ENCODE measurements at regions not wholly inside any gene's neighbourhood (a gene's known extent, or its start where the extent isn't known, plus 50 kb on each side); places are given as distances from the start of the nearest gene placed in this dataset.
"Not testable (repeated sequence)": the region's sequence is repeated elsewhere in the genome, so short reads cannot be mapped to it uniquely, and the experiment has no call there.

DNA sequence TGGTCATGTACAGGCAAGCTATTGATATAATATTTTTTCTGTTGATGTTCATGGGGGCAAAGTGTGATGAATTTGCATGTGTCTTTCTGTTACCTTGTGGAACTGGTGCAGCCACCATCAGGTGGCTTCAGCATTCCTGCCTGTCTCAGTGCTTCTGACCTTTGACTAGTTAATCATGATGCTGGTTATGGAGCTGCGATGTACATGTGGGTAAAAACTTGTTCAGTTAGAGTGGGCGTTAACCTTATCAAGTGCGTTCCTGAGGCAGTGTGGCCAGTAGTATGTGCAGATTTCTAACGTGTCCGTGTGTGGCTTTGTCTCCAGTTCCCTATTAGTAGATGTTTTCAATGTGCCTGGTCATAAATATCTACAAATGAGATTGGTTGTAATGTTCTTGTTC, 127.4 kb upstream of the ZSWIM2 start:
- no peaks in the 10 kb centered on the region for H3K36me3 ChIP-seq (ENCODE audit: control insufficient read depth, insufficient read depth, low read length)
- WGBS (ENCODE audit: insufficient coverage, insufficient read length), result no CpG with 5 or more reads among the region's 5 CpGs
- no peak overlapping the region for H3K4me3 ChIP-seq (ENCODE audit: low read length)
- H3K9me3 ChIP-seq (ENCODE audit: control insufficient read depth, insufficient read depth, low read length), result no peaks in the 10 kb centered on the region
- H3K27ac ChIP-seq (ENCODE audit: low read length), result no peak overlapping the region
- no peaks in the 10 kb centered on the region for H3K4me1 ChIP-seq (ENCODE audit: control insufficient read depth, insufficient read depth, low read length)
- no peaks in the 10 kb centered on the region for H3K27me3 ChIP-seq (ENCODE audit: control insufficient read depth, insufficient read depth, low read length)
- no peak for DNase-seq (ENCODE audit: low read depth, low spot score)

DNA sequence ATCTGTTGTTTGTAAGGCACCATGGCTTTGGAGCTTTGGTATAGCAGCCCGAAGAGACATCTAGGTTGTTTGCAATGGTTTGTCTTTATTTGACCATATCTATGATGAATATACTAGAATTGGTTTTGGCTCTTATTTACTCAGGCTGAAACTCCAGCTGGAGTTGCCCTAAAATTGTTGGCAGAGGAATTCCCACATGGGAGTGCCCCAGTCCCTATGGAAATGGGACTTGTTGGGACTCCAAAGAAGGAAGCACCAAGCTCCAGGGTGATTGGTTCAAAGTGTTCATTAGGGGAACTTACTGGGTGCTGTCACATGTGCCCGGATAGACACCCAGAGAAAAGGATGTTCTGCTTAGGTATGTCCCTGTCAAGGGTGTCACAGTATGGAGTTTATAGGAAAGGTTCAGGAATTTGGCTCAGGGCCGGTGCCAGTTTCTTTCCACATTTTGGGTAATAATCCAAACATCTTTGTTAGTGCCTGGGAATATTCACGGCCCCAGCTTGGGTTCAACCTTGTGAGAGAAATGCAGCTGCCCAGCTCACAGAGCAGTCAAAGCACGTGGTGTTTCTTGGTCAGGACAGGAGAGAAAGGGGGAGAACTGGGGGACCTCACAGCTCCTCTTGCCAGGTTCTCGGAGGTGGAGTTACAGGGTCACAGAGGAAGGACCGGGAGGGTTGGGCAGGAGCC, 123.5 kb upstream of the ZSWIM2 start:
- no peak for DNase-seq (ENCODE audit: low read depth, low spot score)
- WGBS (ENCODE audit: insufficient coverage, insufficient read length), result no CpG with 5 or more reads among the region's 7 CpGs
- no peaks in the 10 kb centered on the region for H3K9me3 ChIP-seq (ENCODE audit: control insufficient read depth, insufficient read depth, low read length)
- no peak overlapping the region for H3K27ac ChIP-seq (ENCODE audit: low read length)
- no peaks in the 10 kb centered on the region for H3K36me3 ChIP-seq (ENCODE audit: control insufficient read depth, insufficient read depth, low read length)
- H3K4me3 ChIP-seq (ENCODE audit: low read length), result no peak overlapping the region
- no peaks in the 10 kb centered on the region for H3K4me1 ChIP-seq (ENCODE audit: control insufficient read depth, insufficient read depth, low read length)
- H3K27me3 ChIP-seq (ENCODE audit: control insufficient read depth, insufficient read depth, low read length), result no peaks in the 10 kb centered on the region

DNA sequence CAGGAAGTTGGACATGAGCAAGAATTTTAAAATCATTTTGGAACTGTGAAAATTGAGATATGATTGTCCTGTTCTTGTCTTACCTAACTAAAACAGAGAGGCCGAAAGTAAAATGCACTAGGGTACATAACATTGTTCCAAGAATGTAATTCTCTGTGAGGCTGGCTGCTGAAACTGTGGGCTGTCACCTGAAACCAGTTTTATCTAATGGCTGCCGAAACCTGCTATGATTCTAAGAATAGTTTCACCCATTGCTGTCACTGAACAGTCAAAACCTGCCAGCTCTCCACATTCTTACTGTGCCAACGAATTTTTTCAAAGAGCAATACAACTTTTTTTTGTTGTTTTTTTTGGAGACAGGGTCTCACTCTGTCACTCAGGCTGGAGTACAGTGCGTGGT, 119.3 kb upstream of the ZSWIM2 start:
- Histone ChIP-seq H3K4me3 (ENCODE audit: low read length) (no peak overlapping the region), H3K27ac (ENCODE audit: low read length) (no peak overlapping the region), H3K27me3 (ENCODE audit: control insufficient read depth, insufficient read depth, low read length) (no peaks in the 10 kb centered on the region), H3K4me1 (ENCODE audit: control insufficient read depth, insufficient read depth, low read length) (no peaks in the 10 kb centered on the region), H3K9me3 (ENCODE audit: control insufficient read depth, insufficient read depth, low read length) (no peaks in the 10 kb centered on the region), H3K36me3 (ENCODE audit: control insufficient read depth, insufficient read depth, low read length) (no peaks in the 10 kb centered on the region)
- WGBS (ENCODE audit: insufficient coverage, insufficient read length), result no CpG with 5 or more reads among the region's 4 CpGs
- DNase-seq (ENCODE audit: low read depth, low spot score), result no peak

DNA sequence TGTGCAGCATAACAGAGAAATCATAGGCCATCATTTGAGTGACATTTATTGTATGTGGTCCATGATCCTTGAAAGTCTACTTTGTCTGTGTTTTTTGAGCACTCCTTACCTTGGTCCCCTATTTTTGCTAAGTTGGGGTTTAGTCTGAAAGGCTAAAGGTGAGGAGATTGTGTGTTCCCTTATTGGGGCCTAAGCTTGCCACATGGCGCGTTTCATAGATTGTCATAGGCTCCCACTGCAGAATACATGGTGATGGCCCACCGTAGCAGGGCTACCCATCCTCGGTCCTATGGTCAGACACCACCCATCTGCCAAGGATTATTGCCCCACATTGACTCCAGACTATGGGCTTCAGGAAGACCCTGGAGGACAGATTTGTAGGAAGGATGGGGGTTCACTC, 117.0 kb upstream of the ZSWIM2 start:
- no peak overlapping the region for H3K27ac ChIP-seq (ENCODE audit: low read length)
- H3K4me1 ChIP-seq (ENCODE audit: control insufficient read depth, insufficient read depth, low read length), result no peaks in the 10 kb centered on the region
- no peaks in the 10 kb centered on the region; the same call in 1 of the 2 replicates for H3K36me3 ChIP-seq (ENCODE audit: control insufficient read depth, insufficient read depth, low read length)
- H3K9me3 ChIP-seq (ENCODE audit: control insufficient read depth, insufficient read depth, low read length), result no peaks in the 10 kb centered on the region; the same call in 1 of the 2 replicates
- H3K27me3 ChIP-seq (ENCODE audit: control insufficient read depth, insufficient read depth, low read length), result no peaks in the 10 kb centered on the region
- H3K4me3 ChIP-seq (ENCODE audit: low read length), result no peak overlapping the region
- no peak for DNase-seq (ENCODE audit: low read depth, low spot score)
- no CpG with 5 or more reads among the region's 4 CpGs for WGBS (ENCODE audit: insufficient coverage, insufficient read length)

DNA sequence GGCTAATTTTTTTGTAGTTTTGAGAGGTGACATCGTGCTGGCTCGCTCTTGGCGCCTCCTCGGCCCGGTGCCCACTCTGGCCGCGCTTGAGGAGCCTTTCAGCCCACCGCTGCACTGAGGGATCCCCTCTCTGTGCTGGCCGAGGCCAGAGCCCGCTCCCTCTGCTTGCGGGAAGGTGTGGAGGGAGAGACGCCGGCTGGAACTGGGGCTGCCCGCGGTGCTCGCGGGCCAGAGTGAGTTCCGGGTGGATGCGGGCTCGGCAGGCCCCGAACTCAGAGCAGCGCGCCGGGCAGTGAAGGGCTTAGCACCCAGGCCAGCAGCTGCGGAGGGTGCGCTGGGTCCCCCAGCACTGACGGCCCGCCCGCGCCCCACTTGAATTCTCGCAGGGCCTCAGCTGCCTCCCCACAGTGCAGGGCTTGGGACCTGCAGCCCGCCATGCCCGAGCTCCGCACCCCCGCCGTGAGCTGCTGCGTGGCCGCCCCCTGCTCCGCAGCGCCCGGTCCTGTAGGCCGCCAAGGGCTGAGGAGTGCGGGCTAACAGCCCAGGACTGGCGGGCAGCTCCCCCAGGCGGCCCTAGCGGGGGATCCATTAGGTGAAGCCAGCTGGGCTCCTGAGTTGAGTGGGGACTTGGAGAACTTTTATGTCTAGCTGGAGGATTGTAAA, 113.2 kb upstream of the ZSWIM2 start:
- DNase-seq (ENCODE audit: low read depth, low spot score), result no peak
- Histone ChIP-seq H3K9me3 (ENCODE audit: control insufficient read depth, insufficient read depth, low read length) (no peaks in the 10 kb centered on the region; the same call in 1 of the 2 replicates), H3K4me1 (ENCODE audit: control insufficient read depth, insufficient read depth, low read length) (no peaks in the 10 kb centered on the region; the same call in 1 of the 2 replicates), H3K36me3 (ENCODE audit: control insufficient read depth, insufficient read depth, low read length) (no peaks in the 10 kb centered on the region; the same call in 1 of the 2 replicates), H3K27ac (ENCODE audit: low read length) (no peak overlapping the region), H3K4me3 (ENCODE audit: low read length) (no peak overlapping the region), H3K27me3 (ENCODE audit: control insufficient read depth, insufficient read depth, low read length) (no peaks in the 10 kb centered on the region)
- no CpG with 5 or more reads among the region's 46 CpGs for WGBS (ENCODE audit: insufficient coverage, insufficient read length)

DNA sequence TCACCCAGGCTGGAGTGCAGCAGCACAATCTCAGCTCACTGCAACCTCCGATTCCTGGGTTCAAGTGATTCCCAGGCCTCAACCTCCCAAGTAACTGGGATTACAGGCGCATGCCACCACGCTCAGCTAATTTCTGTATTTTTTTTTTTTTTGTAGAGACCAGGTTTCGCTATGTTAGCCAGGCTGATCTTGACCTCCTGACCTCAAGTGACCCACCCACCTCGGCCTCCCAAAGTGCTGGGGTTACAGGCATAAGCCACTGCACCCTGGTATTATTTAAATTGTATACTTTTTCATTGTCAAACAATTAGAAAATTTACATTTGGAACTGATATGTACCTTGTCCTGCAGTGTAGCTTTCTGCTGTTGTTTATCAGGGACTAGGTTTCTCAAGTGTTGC, 111.3 kb upstream of the ZSWIM2 start:
- H3K27me3 ChIP-seq (ENCODE audit: control insufficient read depth, insufficient read depth, low read length); H3K27ac ChIP-seq (ENCODE audit: low read length); H3K4me3 ChIP-seq (ENCODE audit: low read length); H3K9me3 ChIP-seq (ENCODE audit: control insufficient read depth, insufficient read depth, low read length); H3K4me1 ChIP-seq (ENCODE audit: control insufficient read depth, insufficient read depth, low read length); H3K36me3 ChIP-seq (ENCODE audit: control insufficient read depth, insufficient read depth, low read length); DNase-seq (ENCODE audit: low read depth, low spot score): not testable (repeated sequence)
- WGBS (ENCODE audit: insufficient coverage, insufficient read length), result no CpG with 5 or more reads among the region's 5 CpGs

DNA sequence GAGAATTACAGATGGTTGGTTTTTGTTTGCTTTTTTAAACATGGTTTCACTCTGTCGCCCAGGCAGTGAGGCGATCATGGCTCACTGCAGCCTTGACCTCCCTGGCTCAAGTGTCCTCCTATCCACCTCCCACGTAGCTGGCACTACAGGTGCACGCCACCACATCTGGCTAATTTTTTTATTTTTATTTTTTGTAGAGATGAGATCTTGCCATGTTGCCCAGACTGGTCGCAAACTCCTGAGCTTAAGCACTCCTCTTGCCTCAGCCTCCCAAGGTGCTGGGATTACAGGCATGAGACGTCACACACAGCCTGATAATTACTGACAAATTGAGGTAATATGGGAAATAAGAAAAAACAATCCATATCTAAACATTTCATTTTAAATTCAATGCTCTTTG, 110.5 kb upstream of the ZSWIM2 start:
- no CpG with 5 or more reads among the region's 6 CpGs for WGBS (ENCODE audit: insufficient coverage, insufficient read length)
- Histone ChIP-seq H3K4me3 (ENCODE audit: low read length) (no peak overlapping the region), H3K27me3 (ENCODE audit: control insufficient read depth, insufficient read depth, low read length) (no peaks in the 10 kb centered on the region), H3K36me3 (ENCODE audit: control insufficient read depth, insufficient read depth, low read length) (no peaks in the 10 kb centered on the region; the same call in 1 of the 2 replicates), H3K4me1 (ENCODE audit: control insufficient read depth, insufficient read depth, low read length) (no peaks in the 10 kb centered on the region; the same call in 1 of the 2 replicates), H3K27ac (ENCODE audit: low read length) (no peak overlapping the region), H3K9me3 (ENCODE audit: control insufficient read depth, insufficient read depth, low read length) (no peaks in the 10 kb centered on the region; the same call in 1 of the 2 replicates)
- DNase-seq (ENCODE audit: low read depth, low spot score), result no peak

DNA sequence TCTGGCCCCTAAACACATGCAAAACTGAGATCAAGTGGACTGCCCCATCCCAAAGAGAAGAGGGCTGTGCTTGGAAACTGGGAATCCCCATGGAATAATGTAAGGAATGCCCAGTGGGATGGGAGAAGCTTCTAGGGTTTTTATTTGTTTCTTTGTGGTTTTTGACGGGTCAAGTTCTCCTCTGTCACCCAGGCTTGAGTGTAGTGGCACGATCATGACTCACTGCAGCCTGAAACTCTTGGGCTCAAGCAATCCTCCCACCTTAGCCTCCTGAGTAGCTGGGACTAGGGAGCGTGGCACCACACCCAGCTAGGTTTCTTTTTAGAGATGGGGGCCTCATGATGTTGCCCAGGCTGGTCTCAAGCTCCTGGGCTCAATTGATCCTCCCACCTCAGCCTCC, 101.7 kb upstream of the ZSWIM2 start:
- no peaks in the 10 kb centered on the region for H3K9me3 ChIP-seq (ENCODE audit: control insufficient read depth, insufficient read depth, low read length)
- H3K4me3 ChIP-seq (ENCODE audit: low read length), result no peak overlapping the region
- no peaks in the 10 kb centered on the region for H3K27me3 ChIP-seq (ENCODE audit: control insufficient read depth, insufficient read depth, low read length)
- WGBS (ENCODE audit: insufficient coverage, insufficient read length), result no CpG with 5 or more reads among the region's 3 CpGs
- H3K4me1 ChIP-seq (ENCODE audit: control insufficient read depth, insufficient read depth, low read length), result no peaks in the 10 kb centered on the region
- no peaks in the 10 kb centered on the region for H3K36me3 ChIP-seq (ENCODE audit: control insufficient read depth, insufficient read depth, low read length)
- H3K27ac ChIP-seq (ENCODE audit: low read length), result no peak overlapping the region
- no peak for DNase-seq (ENCODE audit: low read depth, low spot score)

DNA sequence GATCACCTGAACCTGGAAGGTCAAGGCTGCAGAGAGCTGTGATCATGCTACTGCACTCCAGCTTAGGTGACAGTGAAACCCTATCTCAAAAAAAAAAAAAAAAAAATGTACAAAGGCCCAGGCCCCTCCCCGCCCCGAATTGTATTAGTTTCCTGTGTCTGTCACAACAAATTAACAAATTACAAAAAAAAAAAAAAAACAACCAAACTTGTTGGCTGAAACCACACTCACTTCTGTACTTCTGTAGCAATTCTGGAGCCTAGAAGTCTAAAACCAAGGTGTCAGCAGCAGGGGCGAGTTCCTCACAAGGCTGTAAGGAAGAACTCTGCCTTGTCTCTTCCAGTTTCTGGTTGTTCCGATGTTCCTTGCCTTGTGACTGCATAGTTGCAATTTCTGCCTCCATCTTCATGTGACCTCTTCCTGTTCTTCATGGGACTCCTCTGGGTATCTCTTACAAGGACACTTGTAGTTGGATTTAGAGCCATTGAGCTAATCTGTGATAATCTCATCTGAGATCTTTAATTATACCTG, 100.8 kb upstream of the ZSWIM2 start:
- Histone ChIP-seq H3K4me1 (ENCODE audit: control insufficient read depth, insufficient read depth, low read length) (no peaks in the 10 kb centered on the region), H3K4me3 (ENCODE audit: low read length) (no peak overlapping the region), H3K36me3 (ENCODE audit: control insufficient read depth, insufficient read depth, low read length) (no peaks in the 10 kb centered on the region), H3K9me3 (ENCODE audit: control insufficient read depth, insufficient read depth, low read length) (no peaks in the 10 kb centered on the region), H3K27ac (ENCODE audit: low read length) (no peak overlapping the region), H3K27me3 (ENCODE audit: control insufficient read depth, insufficient read depth, low read length) (no peaks in the 10 kb centered on the region)
- no peak for DNase-seq (ENCODE audit: low read depth, low spot score)
- WGBS (ENCODE audit: insufficient coverage, insufficient read length), result no CpG with 5 or more reads among the region's 4 CpGs

DNA sequence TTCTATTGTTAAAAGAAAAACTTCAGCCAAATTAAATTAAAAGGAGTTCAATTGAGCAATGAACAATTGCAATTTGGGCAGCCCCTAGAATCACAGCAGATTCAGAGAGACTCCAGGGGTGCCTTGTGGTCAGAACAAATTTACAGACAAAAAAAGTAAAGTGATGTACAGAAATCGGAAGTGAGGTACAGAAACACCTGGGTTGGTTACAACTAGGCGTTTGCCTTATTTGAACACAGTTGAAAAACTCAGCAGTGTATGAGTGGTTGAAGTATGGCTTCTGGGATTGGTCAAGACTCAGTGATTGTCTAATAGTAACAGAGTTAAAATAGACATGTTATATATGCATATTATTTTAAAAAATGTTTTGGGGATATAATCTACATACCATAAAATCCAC, 98.5 kb upstream of the ZSWIM2 start:
- Histone ChIP-seq H3K4me1 (ENCODE audit: control insufficient read depth, insufficient read depth, low read length) (no peaks in the 10 kb centered on the region), H3K9me3 (ENCODE audit: control insufficient read depth, insufficient read depth, low read length) (no peaks in the 10 kb centered on the region), H3K27me3 (ENCODE audit: control insufficient read depth, insufficient read depth, low read length) (no peaks in the 10 kb centered on the region), H3K36me3 (ENCODE audit: control insufficient read depth, insufficient read depth, low read length) (no peaks in the 10 kb centered on the region), H3K27ac (ENCODE audit: low read length) (no peak overlapping the region), H3K4me3 (ENCODE audit: low read length) (no peak overlapping the region)
- no CpG with 5 or more reads among the region's 2 CpGs for WGBS (ENCODE audit: insufficient coverage, insufficient read length)
- no peak for DNase-seq (ENCODE audit: low read depth, low spot score)

All from iPS DF 6.9 (cell line).